ENCODE measurements at regions not wholly inside any gene's neighbourhood (a gene's known extent, or its start where the extent isn't known, plus 50 kb on each side); places are given as distances from the start of the nearest gene placed in this dataset.

- no peak for TF ChIP-seq MAX (IDR thresholded peaks at IDR 0.05)
- no peak for TF ChIP-seq ZFX (IDR thresholded peaks at IDR 0.05)
- no peak for TF ChIP-seq ZBTB33 (IDR thresholded peaks at IDR 0.05; ENCODE audit: extremely low read depth, insufficient replicate concordance, low read length)
- no peak for TF ChIP-seq ELF1 (IDR thresholded peaks at IDR 0.05; ENCODE audit: borderline replicate concordance, low read depth)
- no peak for TF ChIP-seq SP1 (IDR thresholded peaks at IDR 0.05; ENCODE audit: low read depth)
- TF ChIP-seq RAD21 (IDR thresholded peaks at IDR 0.05; ENCODE audit: low read depth) = no peak
- no peak for TF ChIP-seq YY1 (IDR thresholded peaks at IDR 0.05; ENCODE audit: extremely low read depth, insufficient replicate concordance, low read depth, low read length)
- TF ChIP-seq POLR2AphosphoS5 (IDR thresholded peaks at IDR 0.05; ENCODE audit: low read depth, low read length) = no peak
- no peak for TF ChIP-seq JUND (IDR thresholded peaks at IDR 0.05)
- TF ChIP-seq POLR2A (IDR thresholded peaks at IDR 0.05; ENCODE audit: borderline replicate concordance, extremely low read depth, insufficient read depth, insufficient read length) = no peak
- TF ChIP-seq EZH2phosphoT487 (IDR thresholded peaks at IDR 0.05; ENCODE audit: borderline replicate concordance) = no peak
- TF ChIP-seq FOSL1 (IDR thresholded peaks at IDR 0.05; ENCODE audit: low read depth) = no peak
- no peak for TF ChIP-seq EZH2 (IDR thresholded peaks at IDR 0.05)
- no peak for TF ChIP-seq TCF7L2 (IDR thresholded peaks at IDR 0.05; ENCODE audit: borderline replicate concordance, extremely low read depth, insufficient read depth, insufficient read length)
- no peak for TF ChIP-seq CTCF (IDR thresholded peaks at IDR 0.05 in 2 of 3, conservative IDR thresholded peaks at IDR 0.05 in 1 of 3; ENCODE audit: borderline replicate concordance in 1 of 3, insufficient read depth in 1 of 3, low read depth in 2 of 3, low read length in 2 of 3)
- RAD21 ChIA-PET (ENCODE audit: low non-redundant PET in 1 of 2, low total read pairs in 2 of 2, uncharacterized antibody in 2 of 2, unreplicated experiment in 2 of 2) = no interaction called here
- Histone ChIP-seq H3K4me2 (ENCODE audit: low read length) (no peak overlapping the region), H4K20me1 (ENCODE audit: insufficient read depth) (no peaks in the 10 kb centered on the region), H3K9ac (ENCODE audit: low read length) (no peak overlapping the region), H2AFZ (ENCODE audit: low read depth, low read length, poor library complexity, severe bottlenecking) (no peak overlapping the region), H3K9me2 (ENCODE audit: insufficient read depth) (no peaks in the 10 kb centered on the region), H3K9me3 (ENCODE audit: control insufficient read depth in 1 of 2, insufficient read depth in 1 of 2, low read depth in 1 of 2, low read length in 2 of 2) (no peaks in the 10 kb centered on the region), H3K27ac (ENCODE audit: low read depth, low read length) (no peak overlapping the region), H3K4me1 (ENCODE audit: control insufficient read depth in 1 of 2, insufficient read depth in 2 of 2, low read length in 2 of 2) (no peaks in the 10 kb centered on the region), H3K4me3 (replicated peaks in 1 of 2; ENCODE audit: low read depth in 1 of 2, low read length in 2 of 2) (no peak overlapping the region), H3K79me2 (ENCODE audit: insufficient read depth, low read length) (no peaks in the 10 kb centered on the region), H3K27me3 (ENCODE audit: insufficient read depth, low read length) (no peaks in the 10 kb centered on the region), H3K36me3 (ENCODE audit: control insufficient read depth in 1 of 2, insufficient read depth in 2 of 2, low read length in 2 of 2) (no peaks in the 10 kb centered on the region)
- intact Hi-C loops (cut with micrococcal nuclease) = no loop called here
- POLR2A ChIA-PET = no interaction called here
- CTCF ChIA-PET = no interaction called here
- DNase-seq (ENCODE audit: low read depth, low spot score) = no peak
- BruUV-seq (replicated peaks) = no TSS peak
- ATAC-seq = no peak
Observed at GRCh38 chrX:35166023-35166422, 223.4 kb downstream of the FAM47B start.

Measured in HCT116 (cell line).